ENCODE measurements at regions not wholly inside any gene's neighbourhood (a gene's known extent, or its start where the extent isn't known, plus 50 kb on each side); places are given as distances from the start of the nearest gene placed in this dataset.

DNA sequence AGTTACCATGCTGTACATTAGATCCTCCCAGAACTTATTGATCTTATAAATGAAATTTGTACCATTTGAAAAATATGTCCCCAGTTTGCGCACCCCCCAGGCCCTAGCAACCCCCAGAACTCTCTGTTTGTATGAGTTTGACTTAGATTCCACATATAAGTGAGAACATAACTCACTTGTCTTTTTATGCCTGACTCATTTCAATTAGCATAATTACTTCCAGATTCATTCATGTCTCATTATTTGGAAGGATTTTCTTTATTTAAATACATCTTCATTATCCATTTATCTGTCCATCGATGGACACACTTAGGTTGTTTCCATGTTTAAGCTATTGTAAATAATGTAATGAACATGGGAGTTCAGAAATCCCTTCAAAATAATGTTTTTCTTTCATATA lies 705.9 kb downstream of the CCDC85A start:
- Histone ChIP-seq H3K4me1 (no peaks in the 10 kb centered on the region), H3K9me3 (no peaks in the 10 kb centered on the region), H3K27me3 (replicated peaks; ENCODE audit: control insufficient read depth, insufficient read depth, low read length) (no peaks in the 10 kb centered on the region), H3K4me3 (ENCODE audit: low read depth, low read length) (no peak overlapping the region), H3K36me3 (ENCODE audit: control insufficient read depth, insufficient read depth, low read length) (no peaks in the 10 kb centered on the region)
- ChIA-PET CTCF (no interaction called here), POLR2A (no interaction called here)
- no peaks in the 10 kb centered on the region for H3K9me3 Mint-ChIP-seq (ENCODE audit: unreplicated experiment)
- H3K36me3 Mint-ChIP-seq (ENCODE audit: insufficient read depth, unreplicated experiment): no peaks in the 10 kb centered on the region
- H3K4me1 Mint-ChIP-seq (ENCODE audit: low read depth, unreplicated experiment): no peaks in the 10 kb centered on the region
- H3K27me3 Mint-ChIP-seq (ENCODE audit: insufficient read depth, unreplicated experiment): no peaks in the 10 kb centered on the region
- no TSS peak for BruUV-seq (replicated peaks)
- TF ChIP-seq CTCF (IDR thresholded peaks at IDR 0.05; ENCODE audit: insufficient read depth in 1 of 2, low read depth in 1 of 2, low read length in 1 of 2, severe bottlenecking in 1 of 2, unreplicated experiment in 1 of 2): no peak
- no peak overlapping the region for H3K4me3 Mint-ChIP-seq (ENCODE audit: unreplicated experiment)
- no peak for DNase-seq
- H3K27ac Mint-ChIP-seq (ENCODE audit: unreplicated experiment): no peak overlapping the region
- intact Hi-C loops (cut with micrococcal nuclease; ENCODE audit: unreplicated experiment): no loop called here

DNA sequence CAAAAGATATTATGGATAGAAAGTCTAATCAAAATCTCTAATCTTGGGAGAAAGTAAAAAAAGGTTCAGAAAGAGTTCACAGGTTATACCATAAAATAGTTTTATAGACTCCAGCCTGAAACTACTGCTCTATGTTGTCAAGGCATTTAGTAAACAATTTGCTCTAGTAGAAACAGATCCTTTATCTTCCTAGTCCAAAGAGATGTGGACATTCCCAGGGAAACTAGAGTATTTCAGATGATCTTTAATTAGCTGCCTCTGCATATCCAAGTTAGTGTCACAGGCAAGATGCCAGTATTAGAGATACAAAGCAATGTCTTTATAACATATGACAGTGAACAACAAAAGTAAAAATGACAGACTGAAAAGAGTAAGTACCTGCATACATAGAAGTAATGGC lies 708.6 kb downstream of the CCDC85A start:
- CTCF ChIA-PET: no interaction called here
- Histone ChIP-seq H3K4me3 (ENCODE audit: low read depth, low read length) (no peak overlapping the region), H3K27me3 (replicated peaks; ENCODE audit: control insufficient read depth, insufficient read depth, low read length) (no peaks in the 10 kb centered on the region), H3K4me1 (no peaks in the 10 kb centered on the region), H3K36me3 (ENCODE audit: control insufficient read depth, insufficient read depth, low read length) (no peaks in the 10 kb centered on the region), H3K9me3 (no peaks in the 10 kb centered on the region)
- intact Hi-C loops (cut with micrococcal nuclease; ENCODE audit: unreplicated experiment): no loop called here
- H3K9me3 Mint-ChIP-seq (ENCODE audit: unreplicated experiment): no peaks in the 10 kb centered on the region
- no peak for DNase-seq
- no peak for TF ChIP-seq CTCF (IDR thresholded peaks at IDR 0.05; ENCODE audit: insufficient read depth in 1 of 2, low read depth in 1 of 2, low read length in 1 of 2, severe bottlenecking in 1 of 2, unreplicated experiment in 1 of 2)
- no peak overlapping the region for H3K27ac Mint-ChIP-seq (ENCODE audit: unreplicated experiment)
- no peaks in the 10 kb centered on the region for H3K4me1 Mint-ChIP-seq (ENCODE audit: low read depth, unreplicated experiment)
- H3K4me3 Mint-ChIP-seq (ENCODE audit: unreplicated experiment): no peak overlapping the region
- H3K27me3 Mint-ChIP-seq (ENCODE audit: insufficient read depth, unreplicated experiment): no peaks in the 10 kb centered on the region
- no TSS peak for BruUV-seq (replicated peaks)
- POLR2A ChIA-PET: no interaction called here
- no peaks in the 10 kb centered on the region for H3K36me3 Mint-ChIP-seq (ENCODE audit: insufficient read depth, unreplicated experiment)

GRCh38 chr2:56898986-56899385 lies 715.2 kb downstream of the CCDC85A start:
- no peak overlapping the region for H3K27ac Mint-ChIP-seq (ENCODE audit: unreplicated experiment)
- no peaks in the 10 kb centered on the region for H3K36me3 Mint-ChIP-seq (ENCODE audit: insufficient read depth, unreplicated experiment)
- no peak for TF ChIP-seq CTCF (IDR thresholded peaks at IDR 0.05; ENCODE audit: insufficient read depth in 1 of 2, low read depth in 1 of 2, low read length in 1 of 2, severe bottlenecking in 1 of 2, unreplicated experiment in 1 of 2)
- CTCF ChIA-PET: no interaction called here
- BruUV-seq (replicated peaks): no TSS peak
- H3K27me3 ChIP-seq (replicated peaks; ENCODE audit: control insufficient read depth, insufficient read depth, low read length): no peaks in the 10 kb centered on the region
- no peaks in the 10 kb centered on the region for H3K9me3 Mint-ChIP-seq (ENCODE audit: unreplicated experiment)
- no peaks in the 10 kb centered on the region for H3K9me3 ChIP-seq
- DNase-seq: no peak
- H3K4me3 ChIP-seq (ENCODE audit: low read depth, low read length): no peak overlapping the region
- H3K4me1 Mint-ChIP-seq (ENCODE audit: low read depth, unreplicated experiment): no peaks in the 10 kb centered on the region
- no peaks in the 10 kb centered on the region for H3K4me1 ChIP-seq
- POLR2A ChIA-PET: no interaction called here
- no peaks in the 10 kb centered on the region for H3K27me3 Mint-ChIP-seq (ENCODE audit: insufficient read depth, unreplicated experiment)
- no peaks in the 10 kb centered on the region for H3K36me3 ChIP-seq (ENCODE audit: control insufficient read depth, insufficient read depth, low read length)
- intact Hi-C loops (cut with micrococcal nuclease; ENCODE audit: unreplicated experiment): no loop called here
- no peak overlapping the region for H3K4me3 Mint-ChIP-seq (ENCODE audit: unreplicated experiment)

Measured in Caco-2 (cell line).